NCI-H2107 treated with DMSO at 0.1 percent for 48 hours (cell line): ENCODE measurements at regions not wholly inside any gene's neighbourhood (a gene's known extent, or its start where the extent isn't known, plus 50 kb on each side); places are given as distances from the start of the nearest gene placed in this dataset.
"Not testable (repeated sequence)": the region's sequence is repeated elsewhere in the genome, so short reads cannot be mapped to it uniquely, and the experiment has no call there.

Source experiments
- DNase-seq: peaks from one replicate; lab custom pipeline; 2025; ENCODE audit not compliant: unreplicated experiment; lab: John Stamatoyannopoulos, UW

- not testable (repeated sequence) for DNase-seq
Observed at GRCh38 chr7:49100908-49101740, 176.8 kb downstream of the CDC14C start.

GRCh38 chr7:49102411-49102810 is 178.1 kb downstream of the CDC14C start:
- no peak for DNase-seq

- no peak for DNase-seq
Observed at GRCh38 chr7:49111706-49112105, 187.4 kb downstream of the CDC14C start.

DNA sequence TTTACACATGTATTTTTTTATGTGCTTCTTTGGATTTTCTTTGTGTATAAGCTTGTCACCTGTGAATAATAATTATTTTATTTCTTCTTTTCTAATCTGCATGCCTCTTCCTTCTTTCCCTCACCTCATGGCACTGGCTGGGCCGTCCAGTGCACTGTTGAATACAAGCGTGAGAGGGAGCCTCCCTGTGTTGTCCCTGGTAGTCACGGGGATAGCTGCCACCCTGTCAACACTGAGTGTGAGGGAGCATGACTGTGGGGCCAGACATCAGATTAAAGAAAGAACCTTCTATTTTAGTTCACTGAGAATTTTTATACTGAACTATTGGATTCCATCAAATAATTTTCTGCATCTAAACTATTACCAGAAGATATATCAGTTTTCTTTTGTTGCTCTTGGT is 187.9 kb downstream of the CDC14C start:
- DNase-seq: no peak

DNA sequence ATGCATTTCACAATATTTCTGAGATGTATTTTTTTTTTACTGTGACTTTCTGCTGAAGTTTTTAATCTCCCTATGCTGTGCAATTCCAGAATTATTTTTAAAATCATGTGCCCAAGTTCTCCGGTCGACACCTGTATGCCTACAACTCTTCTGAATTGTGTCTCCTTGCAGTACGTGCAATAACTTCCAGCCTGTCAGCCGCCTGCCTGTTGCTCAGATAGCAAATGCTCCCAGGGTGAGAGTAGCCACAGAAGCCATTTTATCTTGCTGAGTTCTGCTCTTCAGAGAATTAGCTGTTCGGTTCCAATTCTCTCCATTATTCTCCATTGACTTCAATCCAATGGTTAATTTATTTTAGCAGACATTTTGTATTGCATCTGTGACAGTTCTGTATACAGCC is 188.3 kb downstream of the CDC14C start:
- DNase-seq: no peak

DNA sequence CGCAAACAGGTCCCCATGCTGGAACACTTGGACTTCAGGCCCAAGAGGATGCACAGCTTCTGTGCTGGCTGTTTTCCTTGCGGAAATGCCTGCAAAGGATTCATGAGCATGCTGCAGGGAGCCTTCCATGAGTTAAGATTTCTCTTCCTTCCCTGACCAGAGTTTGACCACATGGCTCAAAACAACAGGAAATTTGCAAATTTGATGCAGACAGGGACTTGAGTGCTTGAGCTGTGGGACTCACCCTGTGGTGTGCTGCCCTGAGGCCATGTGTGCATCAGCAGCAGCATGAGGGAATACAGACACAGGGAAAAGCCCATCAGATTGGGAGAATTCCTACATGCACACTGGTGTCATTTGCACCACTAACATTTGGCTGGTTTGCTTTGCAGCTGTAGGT is 195.4 kb downstream of the CDC14C start:
- no peak for DNase-seq

- DNase-seq: no peak
Observed at GRCh38 chr7:49125246-49125645, 200.9 kb downstream of the CDC14C start.

DNA sequence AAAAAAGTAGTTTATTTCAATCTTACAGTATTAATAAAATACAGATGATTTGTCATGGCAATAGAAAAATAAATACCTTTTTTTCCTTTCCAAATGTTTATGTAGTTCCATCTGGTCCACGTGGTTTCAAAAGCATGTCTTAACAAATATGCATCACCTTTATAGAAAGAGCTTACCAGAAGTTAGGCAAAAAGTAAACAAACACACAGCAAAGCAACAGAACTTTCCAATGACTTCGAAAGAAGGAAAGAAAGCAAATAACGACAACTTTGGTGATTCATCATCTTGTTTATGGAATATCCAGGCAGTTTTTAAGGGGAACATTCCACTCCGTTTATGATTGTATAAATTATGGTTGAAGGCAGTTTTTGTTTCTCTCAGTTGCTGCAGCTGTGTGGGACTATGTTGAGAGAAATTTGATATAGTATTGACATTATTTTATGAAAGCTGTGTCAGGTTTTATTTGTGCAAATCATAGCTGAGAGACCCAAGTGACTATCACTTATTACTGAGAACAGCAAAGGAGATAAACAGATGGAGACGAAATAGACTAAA is 203.1 kb downstream of the CDC14C start:
- DNase-seq: no peak

- no peak for DNase-seq
Observed at GRCh38 chr7:49137978-49138377, 213.6 kb downstream of the CDC14C start.

GRCh38 chr7:49150486-49150885 is 226.1 kb downstream of the CDC14C start:
- DNase-seq: no peak

DNA sequence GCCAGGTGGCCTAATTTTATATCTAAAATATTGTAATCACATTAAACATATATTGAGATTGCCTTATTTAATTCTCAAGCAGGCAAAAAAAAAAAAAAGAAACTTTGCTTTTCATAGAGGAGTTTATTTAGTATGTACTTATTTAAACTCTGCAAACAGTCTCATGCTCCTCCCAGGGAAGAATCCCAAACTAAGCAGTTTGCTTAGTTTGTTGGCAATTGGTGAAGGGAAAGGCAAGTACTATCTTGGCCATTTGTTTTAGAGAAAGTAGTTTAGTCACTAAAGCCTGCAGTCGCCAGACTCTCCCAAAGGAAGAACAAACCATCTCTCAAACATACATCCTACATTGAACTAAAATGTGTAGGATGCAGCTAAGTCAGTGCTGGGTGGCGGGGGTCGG is 226.8 kb downstream of the CDC14C start:
- DNase-seq: no peak

GRCh38 chr7:49158321-49158720 is 234.0 kb downstream of the CDC14C start:
- DNase-seq: no peak

DNA sequence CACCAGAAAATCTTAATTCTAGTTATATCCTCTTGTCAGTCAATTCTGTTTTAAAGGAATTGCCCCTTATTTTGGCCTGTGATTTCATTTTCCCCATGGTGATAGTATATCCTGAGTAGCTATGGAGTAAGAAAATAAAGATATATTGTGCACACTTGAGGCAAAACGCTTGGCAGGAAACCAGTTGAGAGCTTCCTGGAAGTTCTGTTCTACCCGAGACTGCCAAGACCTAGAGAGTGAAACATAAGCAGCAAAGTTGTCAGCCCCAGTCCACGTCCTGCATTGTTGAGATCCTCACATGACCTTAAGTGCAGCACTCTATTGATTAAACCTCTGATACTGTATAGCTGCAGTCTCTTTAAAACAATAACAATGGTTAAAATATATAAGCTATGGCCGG is 235.2 kb downstream of the CDC14C start:
- no peak for DNase-seq

GRCh38 chr7:49166441-49166840 is 242.1 kb downstream of the CDC14C start:
- DNase-seq: no peak

GRCh38 chr7:49172639-49173038 is 248.3 kb downstream of the CDC14C start:
- DNase-seq: no peak

DNA sequence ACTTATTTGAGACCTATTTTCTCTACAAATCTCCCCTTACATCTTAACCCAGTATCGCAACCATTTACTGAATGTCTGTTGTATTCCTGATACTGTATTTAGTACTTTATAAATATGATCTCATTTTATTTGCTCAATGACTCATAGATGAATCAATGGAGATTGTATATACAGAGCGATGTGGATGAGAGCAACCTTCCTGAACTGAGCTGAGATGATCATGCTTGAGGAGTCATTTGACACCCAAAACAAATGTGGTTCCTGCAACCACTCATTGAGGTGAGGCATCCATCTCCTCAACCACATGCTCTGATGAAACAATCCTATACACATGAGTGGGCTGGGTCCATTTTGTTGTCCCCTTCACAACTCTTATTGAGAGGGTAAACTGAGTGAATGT is 250.0 kb downstream of the CDC14C start:
- no peak for DNase-seq

DNA sequence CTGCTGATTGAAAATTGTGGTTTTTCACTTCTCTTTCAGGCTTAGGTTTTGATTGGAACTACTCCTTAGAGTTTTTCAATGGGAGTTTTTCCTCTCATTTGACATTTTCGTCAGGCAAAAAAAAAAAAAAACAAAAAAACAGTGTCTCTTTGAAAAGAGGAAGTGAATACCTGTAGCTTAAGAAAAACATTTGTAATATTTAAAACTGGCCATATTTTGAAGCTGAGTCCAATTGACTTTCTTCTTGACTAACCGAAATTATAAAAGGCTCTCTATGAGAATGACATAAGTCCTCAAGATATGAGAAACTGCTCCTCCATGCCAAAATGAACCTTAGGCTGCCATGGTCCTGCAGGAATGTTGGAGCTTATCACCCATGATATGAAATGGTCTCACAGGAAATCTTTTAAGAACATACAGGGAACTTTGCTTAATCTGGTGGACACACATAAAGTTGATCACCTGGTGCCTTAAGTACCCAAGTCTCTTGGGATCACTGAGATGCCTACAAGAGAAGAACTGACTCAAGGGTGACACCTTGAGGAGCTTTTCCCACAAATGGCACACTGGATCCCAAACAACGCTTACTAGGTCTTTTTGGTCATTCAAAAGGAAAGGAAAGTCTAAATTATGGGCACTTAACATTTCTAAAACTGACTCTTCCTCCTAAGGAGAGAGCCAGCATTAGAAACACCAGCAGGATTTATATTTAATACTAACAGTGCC is 263.4 kb downstream of the CDC14C start:
- DNase-seq: peak; percentile 0

DNA sequence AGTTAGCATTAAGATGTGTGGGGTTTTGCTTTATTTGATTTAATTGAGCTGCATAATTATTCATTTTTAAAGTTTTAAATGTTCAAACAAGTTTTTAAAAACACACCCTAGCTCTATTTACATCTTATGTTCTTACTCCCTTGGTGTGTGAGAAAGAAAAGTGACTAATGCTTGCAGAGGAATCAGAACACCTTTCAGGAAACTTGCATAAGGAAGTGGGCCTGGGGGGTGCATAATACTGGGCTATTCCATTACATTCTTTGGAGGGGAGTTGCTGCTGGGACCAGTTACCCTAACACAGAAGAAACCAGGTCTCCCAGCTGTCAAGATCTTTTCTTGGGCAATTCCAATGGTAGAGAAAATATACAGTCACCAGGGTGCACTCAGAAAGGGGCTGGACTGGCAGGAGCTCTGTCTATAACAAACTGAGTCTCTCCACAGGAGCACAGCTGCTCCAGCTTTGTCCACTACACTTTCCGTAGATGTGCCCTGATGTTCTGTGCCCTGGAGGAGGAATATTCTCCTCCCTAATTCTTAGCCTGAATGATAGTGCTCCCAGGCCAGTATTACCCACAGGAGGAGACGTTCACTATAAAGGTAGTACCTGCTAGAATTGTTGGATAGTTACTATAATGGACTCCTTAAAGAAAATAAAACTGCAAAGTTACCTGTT is 304.2 kb downstream of the CDC14C start:
- DNase-seq: no peak

DNA sequence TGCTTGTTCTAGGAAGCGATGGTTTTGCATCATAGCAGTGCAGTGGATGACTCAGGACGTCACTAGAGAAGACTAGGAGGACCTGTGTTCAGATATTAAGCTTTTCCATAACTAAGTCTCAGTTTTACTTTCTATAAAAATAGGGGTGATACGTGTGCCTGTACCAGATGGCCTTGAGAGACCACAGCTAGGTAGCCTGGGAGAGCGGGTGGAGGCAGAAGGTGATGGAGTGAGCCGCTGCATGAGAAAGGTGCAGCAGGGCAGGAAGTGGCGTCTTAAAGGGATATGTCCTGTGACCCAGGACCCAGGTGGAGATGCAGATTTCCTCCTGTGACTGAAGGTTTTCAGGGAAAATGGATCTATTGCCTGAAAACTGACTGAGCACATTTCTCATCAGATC is 304.9 kb downstream of the CDC14C start:
- no peak for DNase-seq

DNA sequence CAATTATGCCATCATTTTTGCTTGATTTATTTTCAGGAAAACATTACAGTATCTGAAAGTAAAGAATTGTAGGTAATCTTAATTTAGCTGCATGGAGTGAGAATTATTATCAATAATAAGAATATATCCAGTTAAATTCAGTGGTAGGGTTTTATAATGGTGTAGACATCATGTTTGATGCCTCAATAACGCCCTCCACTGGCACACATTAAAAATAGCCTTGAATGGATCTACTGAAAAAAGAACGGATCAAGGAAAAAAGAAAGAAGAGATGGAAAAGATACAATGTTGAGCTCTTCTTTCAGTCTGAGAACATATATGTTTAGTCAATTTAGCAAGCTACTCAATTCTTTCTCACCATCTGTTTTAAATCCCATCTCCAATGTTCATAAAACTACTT is 319.2 kb downstream of the CDC14C start:
- DNase-seq: no peak

DNA sequence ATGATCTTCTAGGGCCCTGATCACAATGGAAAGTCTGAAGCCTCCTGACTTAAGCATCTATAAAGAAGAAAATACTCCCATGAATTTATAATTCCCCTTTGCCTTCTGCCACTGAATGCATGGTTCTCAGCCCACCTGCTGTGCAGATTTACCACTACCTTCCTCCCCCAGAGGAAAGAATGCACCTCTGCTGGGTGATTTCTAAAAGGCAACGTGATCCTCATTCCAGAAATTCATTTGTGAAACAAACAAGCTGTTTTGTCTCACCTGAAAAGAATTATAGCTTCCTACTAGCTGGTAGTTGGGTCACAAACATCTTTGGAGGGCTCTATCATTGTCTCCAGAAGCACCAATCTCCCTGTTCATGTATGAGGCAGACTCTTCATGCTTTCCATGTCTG is 320.2 kb downstream of the CDC14C start:
- no peak for DNase-seq

DNA sequence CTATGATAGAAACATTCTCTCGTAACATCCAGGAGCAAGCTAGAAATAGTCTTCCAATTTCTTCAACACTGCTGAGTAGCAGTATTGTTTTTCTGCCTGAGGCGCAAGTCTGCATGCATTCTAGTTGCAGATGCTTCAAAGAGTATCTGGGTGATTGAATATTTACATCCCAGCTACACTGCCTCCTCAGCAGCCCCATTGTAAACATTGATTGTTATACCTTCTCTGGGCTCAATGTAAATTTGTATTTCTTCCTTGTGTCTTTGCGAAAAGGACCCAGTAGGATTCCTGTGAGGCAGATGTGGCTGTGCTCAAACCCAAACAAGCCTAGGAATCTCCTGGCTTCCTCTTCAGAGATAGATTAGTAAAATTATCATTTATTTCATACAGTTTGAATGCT is 320.7 kb downstream of the CDC14C start:
- DNase-seq: no peak
